GOT3 (cell line): ENCODE measurements at regions not wholly inside any gene's neighbourhood (a gene's known extent, or its start where the extent isn't known, plus 50 kb on each side); places are given as distances from the start of the nearest gene placed in this dataset.

ENCODE experiments used
- DNase-seq: peaks from one replicate; lab custom pipeline; 2025; ENCODE audit warnings: mixed read lengths; lab: John Stamatoyannopoulos, UW

DNA sequence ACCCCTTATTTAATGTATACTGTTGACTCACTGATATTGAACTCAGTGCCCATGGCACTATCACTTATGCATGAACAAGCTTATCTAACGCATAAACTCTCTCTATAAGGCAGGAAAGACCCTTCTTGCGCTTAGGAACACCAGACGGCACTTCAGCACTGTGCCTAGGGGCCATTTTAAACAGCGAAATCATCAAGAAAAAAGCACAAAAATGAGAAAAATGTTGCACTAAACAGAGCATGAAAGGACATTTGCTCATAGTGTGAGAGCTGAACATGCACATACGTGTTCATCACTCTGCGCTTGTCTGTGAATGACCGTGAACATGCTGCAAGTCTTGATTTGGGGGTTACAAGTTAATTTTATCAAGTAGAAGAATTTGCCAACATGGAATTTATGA, 109.6 kb downstream of the WDR11 start:
- DNase-seq = no peak

DNA sequence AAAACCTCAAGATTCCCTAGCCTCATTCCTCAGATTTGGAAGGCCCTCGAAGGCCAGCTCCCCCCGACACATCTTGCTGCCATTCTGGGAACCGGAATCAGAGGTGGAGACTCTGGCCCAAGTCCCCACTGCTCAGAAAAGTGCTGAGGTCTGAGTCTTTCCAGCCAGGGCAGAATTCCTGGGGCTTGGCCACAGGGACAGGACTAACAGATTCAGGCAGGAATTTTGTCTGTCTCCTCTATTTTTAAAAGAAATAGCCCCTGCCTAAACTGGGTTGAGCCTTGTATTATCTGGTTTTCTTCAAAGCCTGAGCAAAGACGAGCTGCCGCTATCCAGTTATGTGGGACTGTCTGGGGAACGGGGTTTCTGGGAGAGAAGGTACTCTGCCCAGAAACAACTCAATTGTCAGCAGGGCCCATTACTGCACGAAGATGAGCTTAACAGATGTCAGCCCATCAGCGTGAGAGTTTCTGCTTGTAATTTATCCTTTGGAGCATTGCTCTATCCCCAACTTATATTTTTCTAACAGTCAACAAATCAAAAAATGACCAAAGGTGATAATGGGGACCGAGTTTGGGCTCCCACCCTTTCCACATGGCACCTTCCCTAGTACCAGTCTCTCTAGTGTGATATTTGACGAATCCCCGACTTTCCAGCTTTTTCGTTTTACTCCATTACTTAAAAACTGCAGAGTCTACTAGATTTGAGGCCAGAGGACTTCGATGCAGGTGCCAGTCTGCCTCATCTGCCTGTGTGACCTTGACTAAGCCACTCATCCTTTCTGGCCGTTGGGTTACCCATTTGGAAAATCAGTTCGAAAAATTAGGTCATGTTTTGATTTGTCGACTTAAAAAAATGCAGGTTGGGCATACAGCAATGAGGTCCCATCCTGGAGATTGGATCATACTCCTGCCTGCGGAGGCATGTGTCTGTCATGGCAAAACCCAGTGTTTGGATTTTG, 110.9 kb downstream of the WDR11 start:
- DNase-seq = no peak

DNA sequence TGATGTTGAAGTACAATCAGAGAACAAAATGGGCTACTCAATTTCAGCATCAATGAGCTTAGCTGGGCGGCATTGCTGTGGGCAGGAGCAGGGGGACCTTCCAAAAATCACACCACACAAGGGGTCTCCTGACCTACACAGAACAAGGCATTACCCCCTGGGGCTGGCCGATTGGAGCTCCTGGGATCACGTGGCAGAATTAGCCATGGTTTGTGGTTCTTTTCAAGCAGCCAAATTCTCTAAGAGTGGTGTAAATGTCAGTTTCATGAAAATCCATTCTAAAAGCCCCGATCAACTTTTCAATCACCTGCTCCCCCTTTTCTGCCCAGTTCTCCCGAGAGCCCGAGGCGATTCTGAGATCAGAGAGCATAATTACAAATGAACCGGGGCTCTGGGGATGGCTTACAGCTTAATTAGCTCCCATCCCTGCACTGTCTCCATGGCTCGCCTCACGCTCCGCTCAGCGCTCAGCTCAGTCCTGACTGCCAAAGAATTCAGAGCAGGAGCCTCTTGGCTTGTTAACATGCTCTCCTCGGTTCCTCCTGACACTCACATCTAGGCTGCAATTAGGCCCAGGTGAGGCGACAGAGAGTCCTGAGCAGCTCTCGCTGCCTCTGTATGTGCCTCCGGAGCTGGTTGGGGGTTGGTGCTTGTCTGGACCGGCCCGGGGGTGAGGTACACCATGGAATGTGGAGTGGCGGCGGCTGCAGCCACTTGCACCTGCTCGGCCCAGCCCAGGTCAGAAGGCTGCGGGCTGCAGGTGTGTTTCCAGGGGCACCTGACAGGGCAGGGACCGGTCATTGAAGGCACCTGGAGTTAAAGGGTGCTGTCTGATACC, 111.8 kb downstream of the WDR11 start:
- no peak for DNase-seq

- DNase-seq = no peak
Observed at GRCh38 chr10:120963594-120964220, 112.5 kb downstream of the WDR11 start.

DNA sequence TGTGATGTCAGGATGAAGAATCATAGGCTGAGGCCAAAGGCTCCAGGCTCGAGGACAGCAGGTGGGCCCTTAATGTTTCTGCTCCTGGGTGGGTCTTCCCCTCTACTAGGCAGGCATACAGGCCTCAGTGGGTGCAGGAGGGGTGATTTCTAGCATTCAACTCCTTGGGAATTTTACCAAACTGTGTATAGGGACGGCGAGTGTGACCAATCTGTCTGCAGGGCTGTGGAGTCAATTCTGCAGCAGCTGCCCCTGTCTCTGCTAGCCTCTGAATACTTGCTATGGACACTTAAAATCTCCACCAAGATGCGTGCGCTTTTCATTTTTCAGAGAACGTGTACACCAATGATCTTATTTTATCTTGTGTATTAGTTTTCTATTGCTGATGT, 115.5 kb downstream of the WDR11 start:
- DNase-seq = no peak

- no peak for DNase-seq
Observed at GRCh38 chr10:120969219-120969645, 118.1 kb downstream of the WDR11 start.

DNA sequence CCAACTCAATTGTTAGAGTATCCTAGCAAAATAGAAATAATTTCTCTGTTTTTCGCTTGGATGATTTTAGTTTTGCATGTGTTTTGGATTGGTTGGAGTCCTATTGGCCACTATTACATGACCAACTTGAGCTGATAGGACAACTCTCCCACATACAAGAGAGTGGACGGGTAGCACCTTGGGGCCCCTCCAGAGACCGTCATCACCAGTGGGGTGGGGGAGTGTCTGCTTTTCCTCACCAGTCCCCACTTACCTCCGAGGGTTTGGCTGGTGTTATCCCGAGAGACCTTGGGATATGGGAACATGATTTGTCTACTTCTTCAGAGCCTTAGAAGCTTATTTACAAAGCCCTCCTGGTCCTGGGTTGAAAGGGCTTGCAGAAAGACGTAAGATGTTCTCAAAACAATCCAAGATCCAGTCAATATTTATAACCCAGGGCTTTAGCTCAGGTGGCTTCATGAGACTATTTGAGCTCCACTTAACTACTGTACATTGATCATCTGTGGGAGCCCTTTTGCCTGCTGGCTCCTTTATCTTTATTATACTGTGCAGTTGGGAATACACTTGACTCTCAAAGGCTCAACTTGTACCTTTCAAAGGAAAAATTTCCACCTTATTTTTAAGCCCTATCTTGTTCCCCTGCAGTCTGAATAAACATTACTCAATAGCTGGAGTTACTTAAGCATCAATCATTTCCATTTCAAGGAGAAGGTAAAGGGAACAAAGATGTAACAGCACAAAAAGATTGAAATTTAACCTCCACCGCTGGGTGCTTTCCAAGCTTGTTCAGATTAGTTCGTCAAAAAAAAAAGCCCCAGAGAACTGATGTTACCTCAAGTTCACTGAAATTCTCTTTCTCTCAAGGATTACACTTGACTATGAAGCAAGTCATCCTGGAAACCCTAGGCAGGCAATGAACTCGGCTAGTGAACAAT, 119.7 kb downstream of the WDR11 start:
- DNase-seq = no peak

GRCh38 chr10:120971671-120972070, 120.5 kb downstream of the WDR11 start:
- no peak for DNase-seq

DNA sequence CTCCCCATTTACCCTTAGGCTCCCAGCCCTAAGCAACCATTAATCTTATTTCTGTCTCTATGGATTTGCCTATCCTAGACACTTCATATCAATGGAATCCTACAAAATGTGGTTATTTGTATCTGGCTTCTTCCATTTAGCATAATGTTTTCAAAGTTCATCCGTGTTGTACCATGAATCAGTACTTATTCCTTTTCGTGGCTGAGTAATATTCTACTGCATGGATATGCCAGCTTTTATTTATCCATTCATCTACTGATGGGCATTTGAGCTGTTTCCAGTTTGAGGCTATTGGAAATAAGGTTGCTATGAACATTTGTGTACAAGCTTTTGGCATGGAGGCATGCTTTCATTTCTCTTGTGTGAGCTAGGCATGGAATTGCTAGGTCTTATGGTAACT, 121.1 kb downstream of the WDR11 start:
- DNase-seq = no peak

GRCh38 chr10:120975072-120975867, 124.1 kb downstream of the WDR11 start:
- no peak for DNase-seq

DNA sequence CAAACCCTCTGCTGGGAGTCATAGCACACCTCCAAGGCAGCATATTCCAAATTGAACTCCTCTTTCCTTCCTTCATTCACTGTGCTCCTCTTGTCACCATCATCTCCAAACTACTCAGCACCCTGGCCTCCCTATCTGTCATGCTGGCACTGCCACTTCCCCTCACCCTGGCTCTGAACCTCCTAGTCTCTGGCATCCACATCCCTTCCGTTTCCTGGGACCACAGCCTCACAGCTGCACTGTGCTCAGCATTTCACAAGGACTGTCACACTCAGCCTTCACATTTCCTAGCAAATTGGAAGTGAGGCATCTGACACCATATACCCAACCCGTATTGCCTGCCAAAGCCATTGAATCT, 124.7 kb downstream of the WDR11 start:
- DNase-seq = no peak

DNA sequence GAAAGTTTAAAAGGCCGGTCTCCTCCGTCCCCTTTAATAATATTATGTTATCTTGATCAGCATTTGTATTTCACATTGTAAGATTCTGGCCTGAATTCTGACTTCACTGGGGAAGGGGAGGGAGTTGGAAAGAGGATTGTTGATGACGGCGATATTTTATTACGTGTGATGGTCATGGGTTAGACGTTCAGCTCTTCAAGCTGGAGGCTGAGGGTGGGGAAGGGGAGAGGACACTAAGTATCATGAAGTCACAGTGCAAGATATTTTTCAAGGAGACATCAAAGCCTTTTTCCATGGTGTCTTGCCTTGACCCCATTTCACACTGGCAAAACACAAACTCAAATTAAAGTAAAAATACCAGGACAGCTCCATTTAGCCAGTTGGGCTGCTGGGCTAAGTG, 126.7 kb downstream of the WDR11 start:
- no peak for DNase-seq

GRCh38 chr10:120978589-120979252, 127.6 kb downstream of the WDR11 start:
- no peak for DNase-seq

DNA sequence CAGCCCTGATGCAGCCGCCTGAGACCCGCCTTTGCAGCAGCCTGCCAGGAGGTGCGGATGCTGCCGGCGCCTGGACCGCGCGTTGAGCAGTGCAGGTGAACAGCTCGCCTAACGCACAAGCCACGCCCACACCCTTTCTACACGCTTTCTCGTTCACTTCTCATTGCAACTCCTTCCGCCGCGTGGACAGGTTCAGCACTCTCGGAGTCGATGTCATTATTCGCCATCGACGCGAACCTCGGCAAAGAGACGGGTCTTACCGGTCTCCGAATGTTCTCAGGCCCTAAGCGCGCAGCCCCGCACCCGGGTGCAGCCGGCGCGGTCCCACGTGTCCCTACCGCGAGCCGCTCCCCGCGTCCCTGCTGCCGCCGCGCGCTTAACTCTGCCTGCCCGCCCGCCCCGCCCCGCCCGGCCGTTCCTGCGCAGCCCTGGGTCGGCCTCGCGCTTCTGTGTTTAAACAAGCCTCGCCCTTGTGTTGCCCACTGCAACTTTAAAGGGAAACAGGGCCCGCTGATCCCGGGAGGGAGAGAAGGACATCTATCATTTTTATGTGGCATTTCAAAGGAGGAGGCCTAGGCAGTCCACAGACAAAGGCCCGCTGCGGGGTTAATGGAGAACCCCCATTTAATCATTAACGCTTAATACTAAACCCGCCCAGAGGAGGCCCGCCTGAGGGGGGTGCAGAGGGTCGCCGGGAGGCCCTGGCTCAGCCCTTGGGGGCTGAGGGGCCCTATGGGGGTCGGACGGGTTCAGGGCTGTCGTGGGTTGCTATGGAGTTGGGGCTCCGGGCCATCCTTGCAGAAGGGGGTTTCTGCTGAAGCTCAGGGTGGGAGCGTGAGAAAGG, 128.5 kb downstream of the WDR11 start:
- no peak for DNase-seq

DNA sequence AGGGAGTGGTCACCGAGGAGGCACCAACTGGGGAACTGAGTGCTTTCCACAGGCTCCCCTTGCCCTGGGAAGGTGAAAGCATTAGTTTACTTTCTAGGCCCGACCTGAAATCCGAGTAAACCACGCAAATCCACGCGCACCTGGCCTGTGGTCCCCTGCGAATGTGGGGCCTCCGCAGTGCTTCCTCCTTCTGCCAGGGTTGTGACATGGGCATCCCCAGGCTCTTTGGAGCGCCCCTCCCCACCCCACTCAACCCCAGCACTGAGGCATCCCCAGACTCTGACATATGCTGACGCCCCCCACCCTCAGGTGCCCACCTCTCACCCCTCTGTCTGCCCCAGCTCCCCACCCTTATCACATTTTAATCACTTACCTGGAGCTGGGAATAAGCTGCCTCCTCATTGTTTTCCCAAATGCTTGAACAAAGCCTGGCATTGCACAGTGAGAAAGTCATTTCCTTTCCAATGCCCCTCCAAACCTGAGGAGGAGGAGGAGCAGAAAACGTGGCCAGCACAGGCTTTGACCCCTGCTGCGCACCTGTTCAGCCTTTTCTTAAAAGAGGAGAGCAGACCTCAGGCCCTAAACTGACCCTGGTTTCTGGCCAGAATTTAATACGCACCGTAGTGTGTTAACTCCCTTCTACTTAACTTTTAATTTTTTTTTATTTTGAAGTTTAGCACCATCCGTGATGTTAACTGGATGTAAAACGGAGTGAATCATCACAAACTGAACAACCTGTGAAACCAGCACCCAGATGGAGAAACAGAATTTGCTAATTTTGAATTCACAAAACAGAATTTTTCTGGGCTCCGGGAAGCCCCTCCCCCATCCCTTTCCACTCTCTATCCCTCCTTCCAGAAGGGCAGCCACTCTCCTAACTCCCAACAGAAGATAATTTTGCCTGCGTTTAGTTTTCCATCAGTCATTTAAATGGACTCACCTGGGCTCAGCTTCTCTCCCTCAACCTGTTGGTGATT, 129.4 kb downstream of the WDR11 start:
- no peak for DNase-seq

DNA sequence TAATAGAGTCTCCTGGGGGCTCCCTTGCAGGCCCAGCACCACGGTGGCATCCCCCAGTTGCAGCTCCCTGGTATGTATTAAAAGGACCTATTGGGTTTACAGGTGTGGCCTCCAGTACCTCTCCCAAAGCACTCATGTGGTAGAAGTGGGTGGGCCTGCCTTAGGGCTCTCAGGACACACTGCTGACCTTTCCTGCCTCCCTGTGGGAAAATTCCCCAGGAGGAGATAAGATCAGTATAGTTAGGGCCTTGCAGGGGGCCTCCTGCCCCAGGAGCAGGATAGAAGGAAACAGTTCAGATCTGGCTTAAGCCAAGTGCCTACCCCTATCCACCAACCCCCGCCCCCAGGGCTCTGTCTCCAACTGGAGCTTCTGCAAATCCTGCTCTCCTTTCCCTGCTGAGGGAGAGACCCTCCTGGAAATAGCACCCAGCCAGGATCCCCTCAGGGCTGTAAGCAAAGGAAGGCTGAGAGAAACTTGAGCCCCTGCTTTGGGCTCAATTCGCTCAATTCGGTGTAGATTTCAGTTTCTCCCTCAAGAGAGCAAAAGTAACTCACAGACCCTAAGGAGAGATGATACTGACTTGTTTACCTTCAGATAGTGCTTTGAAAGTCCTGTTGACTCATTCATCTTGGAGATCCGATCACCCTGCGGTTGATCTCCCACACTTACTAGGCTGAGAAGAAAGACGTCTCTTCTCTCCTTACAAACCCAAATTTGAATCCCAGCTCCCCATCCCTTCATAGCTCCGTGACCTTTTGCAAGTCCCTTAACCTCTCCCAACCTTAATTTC, 130.6 kb downstream of the WDR11 start:
- DNase-seq = no peak

- no peak for DNase-seq
Observed at GRCh38 chr10:120982507-120982906, 131.3 kb downstream of the WDR11 start.
